Neutrophil (primary cell): ENCODE measurements at regions not wholly inside any gene's neighbourhood (a gene's known extent, or its start where the extent isn't known, plus 50 kb on each side); places are given as distances from the start of the nearest gene placed in this dataset.

ENCODE experiments used
- H3K27ac ChIP-seq: fragments of 200-600 bp; sonication (generic); 2 replicates; pipeline ENCODE4 v1.5.1; 2016; ENCODE audit warnings: mild to moderate bottlenecking, moderate library complexity
- H3K27me3 ChIP-seq: fragments of 200-600 bp; sonication (generic); 2 replicates; pipeline ENCODE4 v1.6.0; 2016; ENCODE audit warnings: mild to moderate bottlenecking
- H3K36me3 ChIP-seq: fragments of 200-600 bp; sonication (generic); 2 replicates; pipeline ENCODE4 v1.5.1; 2017
- H3K4me1 ChIP-seq, 2 experiments: fragments of 200-600 bp in 1 of 2; sonication (generic) in 1 of 2; 1 replicate in 1 of 2; 2 replicates in 1 of 2; pipeline versions ENCODE4 v1.5.1 to v1.6.1; 2013 to 2016; ENCODE audit warnings: low read depth in 1 of 2, low read length in 1 of 2, mild to moderate bottlenecking in 1 of 2, moderate library complexity in 1 of 2; ENCODE audit not compliant: control insufficient read depth in 1 of 2, insufficient read depth in 1 of 2
- H3K4me3 ChIP-seq, 2 experiments: fragments of 200-600 bp in 1 of 2; sonication (generic) in 1 of 2; 1 replicate in 1 of 2; 2 replicates in 1 of 2; pipeline ENCODE4 v1.5.1; 2013 to 2016; ENCODE audit warnings: low read depth in 1 of 2, low read length in 1 of 2, mild to moderate bottlenecking in 1 of 2, moderate library complexity in 1 of 2
- H3K9me3 ChIP-seq: fragments of 200-600 bp; sonication (generic); 2 replicates; pipeline ENCODE4 v1.5.1; 2016
- TF ChIP-seq, protein P1 (sequence below): fragments of 200-600 bp; sonication (generic); IDR thresholded peaks from 2 replicates; pipeline ENCODE4 v1.5.1; 2016; ENCODE audit warnings: antibody characterized with exemption

DNA sequence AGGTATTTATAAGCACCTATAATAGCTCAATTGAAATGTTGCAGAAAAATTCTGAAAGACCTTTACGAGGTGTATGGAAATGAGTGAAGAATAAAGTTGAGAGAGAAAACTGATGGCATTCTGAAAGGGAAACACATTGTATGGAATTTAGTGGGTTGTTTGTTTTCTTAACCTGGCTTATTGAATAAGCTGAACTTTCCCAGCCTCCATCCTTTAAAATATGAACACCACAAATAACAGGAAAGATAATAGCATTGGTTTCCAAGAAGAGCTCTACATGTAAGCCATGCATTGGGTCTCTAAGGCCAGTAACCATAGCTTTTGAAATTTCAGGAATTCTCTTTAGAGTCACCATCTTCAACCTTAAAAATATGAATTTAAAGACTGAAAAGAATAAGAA lies 709.0 kb downstream of the USP25 start:
- Histone ChIP-seq H3K27ac (no peak overlapping the region), H3K4me1 (no peaks in the 10 kb centered on the region), H3K36me3 (no peaks in the 10 kb centered on the region), H3K27me3 (no peaks in the 10 kb centered on the region), H3K9me3 (no peaks in the 10 kb centered on the region), H3K4me3 (no peak overlapping the region)
- TF ChIP-seq, protein P1, sequence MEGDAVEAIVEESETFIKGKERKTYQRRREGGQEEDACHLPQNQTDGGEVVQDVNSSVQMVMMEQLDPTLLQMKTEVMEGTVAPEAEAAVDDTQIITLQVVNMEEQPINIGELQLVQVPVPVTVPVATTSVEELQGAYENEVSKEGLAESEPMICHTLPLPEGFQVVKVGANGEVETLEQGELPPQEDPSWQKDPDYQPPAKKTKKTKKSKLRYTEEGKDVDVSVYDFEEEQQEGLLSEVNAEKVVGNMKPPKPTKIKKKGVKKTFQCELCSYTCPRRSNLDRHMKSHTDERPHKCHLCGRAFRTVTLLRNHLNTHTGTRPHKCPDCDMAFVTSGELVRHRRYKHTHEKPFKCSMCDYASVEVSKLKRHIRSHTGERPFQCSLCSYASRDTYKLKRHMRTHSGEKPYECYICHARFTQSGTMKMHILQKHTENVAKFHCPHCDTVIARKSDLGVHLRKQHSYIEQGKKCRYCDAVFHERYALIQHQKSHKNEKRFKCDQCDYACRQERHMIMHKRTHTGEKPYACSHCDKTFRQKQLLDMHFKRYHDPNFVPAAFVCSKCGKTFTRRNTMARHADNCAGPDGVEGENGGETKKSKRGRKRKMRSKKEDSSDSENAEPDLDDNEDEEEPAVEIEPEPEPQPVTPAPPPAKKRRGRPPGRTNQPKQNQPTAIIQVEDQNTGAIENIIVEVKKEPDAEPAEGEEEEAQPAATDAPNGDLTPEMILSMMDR, result no peak

DNA sequence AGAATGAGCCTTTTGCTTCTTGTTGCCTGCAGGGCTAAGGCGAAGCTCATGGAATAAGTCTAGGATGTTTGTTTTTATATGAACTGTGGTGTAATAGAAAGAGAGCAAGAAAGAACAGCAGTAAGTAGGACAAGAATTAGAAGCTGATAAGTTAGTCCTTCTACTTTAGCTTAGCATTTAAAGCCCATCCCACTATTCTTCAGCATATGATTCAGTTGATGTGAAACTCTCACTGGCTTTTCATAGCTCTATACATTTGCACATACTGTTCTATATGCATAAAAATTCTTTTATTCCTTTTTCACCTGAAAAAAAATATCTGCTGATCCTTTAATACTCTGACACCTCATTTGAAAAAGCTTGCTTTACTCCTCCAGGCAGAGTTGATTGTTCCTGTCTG lies 712.0 kb downstream of the USP25 start:
- Histone ChIP-seq H3K27me3 (no peaks in the 10 kb centered on the region), H3K36me3 (no peaks in the 10 kb centered on the region), H3K27ac (no peak overlapping the region), H3K4me3 (no peak overlapping the region), H3K9me3 (no peaks in the 10 kb centered on the region), H3K4me1 (no peaks in the 10 kb centered on the region)
- TF ChIP-seq, protein P1, result no peak

DNA sequence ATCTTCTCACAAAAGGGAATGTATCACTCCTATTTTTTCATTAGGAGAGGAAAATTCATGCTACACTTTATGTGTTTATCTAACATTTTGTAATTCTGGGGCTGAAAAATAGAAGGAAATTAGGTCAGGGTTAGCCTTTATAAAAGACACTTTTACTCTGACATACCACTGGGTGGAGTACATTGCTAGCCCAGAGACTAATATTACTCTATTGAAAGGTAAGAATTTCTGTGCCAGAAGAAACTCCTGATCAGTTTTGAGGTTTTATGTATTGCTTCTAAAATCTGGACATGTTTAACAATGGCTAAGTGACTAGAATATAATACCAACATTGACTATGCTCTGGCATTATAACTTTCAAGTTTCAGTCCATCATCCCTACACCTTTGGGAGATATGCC lies 724.6 kb downstream of the USP25 start:
- Histone ChIP-seq H3K27ac (no peak overlapping the region), H3K36me3 (no peaks in the 10 kb centered on the region), H3K9me3 (no peaks in the 10 kb centered on the region), H3K4me1 (no peaks in the 10 kb centered on the region), H3K27me3 (no peaks in the 10 kb centered on the region), H3K4me3 (no peak overlapping the region)
- TF ChIP-seq, protein P1, result no peak

- H3K27ac ChIP-seq, result no peak overlapping the region
- TF ChIP-seq, protein P1, result no peak
- no peaks in the 10 kb centered on the region for H3K4me1 ChIP-seq
- no peaks in the 10 kb centered on the region for H3K27me3 ChIP-seq
- no peaks in the 10 kb centered on the region for H3K36me3 ChIP-seq
- no peaks in the 10 kb centered on the region for H3K9me3 ChIP-seq
- H3K4me3 ChIP-seq, result no peak overlapping the region
Observed at GRCh38 chr21:16455526-16455925, 725.7 kb downstream of the USP25 start.

GRCh38 chr21:16455978-16456377 lies 726.2 kb downstream of the USP25 start:
- Histone ChIP-seq H3K9me3 (no peaks in the 10 kb centered on the region), H3K27ac (no peak overlapping the region), H3K4me3 (no peak overlapping the region), H3K27me3 (no peaks in the 10 kb centered on the region), H3K36me3 (no peaks in the 10 kb centered on the region), H3K4me1 (no peaks in the 10 kb centered on the region)
- TF ChIP-seq, protein P1, result no peak

GRCh38 chr21:16457498-16457897 lies 727.7 kb downstream of the USP25 start:
- H3K27ac ChIP-seq, result no peak overlapping the region
- H3K27me3 ChIP-seq, result no peaks in the 10 kb centered on the region
- H3K4me1 ChIP-seq, result no peaks in the 10 kb centered on the region
- no peaks in the 10 kb centered on the region for H3K36me3 ChIP-seq
- H3K4me3 ChIP-seq, result no peak overlapping the region
- TF ChIP-seq, protein P1, result no peak
- no peaks in the 10 kb centered on the region for H3K9me3 ChIP-seq
